ENCODE measurements at regions not wholly inside any gene's neighbourhood (a gene's known extent, or its start where the extent isn't known, plus 50 kb on each side); places are given as distances from the start of the nearest gene placed in this dataset.
"Not testable (repeated sequence)": the region's sequence is repeated elsewhere in the genome, so short reads cannot be mapped to it uniquely, and the experiment has no call there.

- TF ChIP-seq CTCF (IDR thresholded peaks at IDR 0.05; ENCODE audit: low read depth, low read length): peak; percentile 56
- not testable (repeated sequence) for H3K4me3 ChIP-seq (ENCODE audit: low read depth, low read length)
Measured at GRCh38 chr4:3949916-3950315, 183.7 kb downstream of the ADRA2C start.

GRCh38 chr4:3952443-3953139, 186.4 kb downstream of the ADRA2C start:
- H3K4me3 ChIP-seq (ENCODE audit: low read depth, low read length): not testable (repeated sequence)

- not testable (repeated sequence) for H3K4me3 ChIP-seq (ENCODE audit: low read depth, low read length)
Measured at GRCh38 chr4:3953140-3953489, 186.9 kb downstream of the ADRA2C start.

GRCh38 chr4:3954540-3955320, 188.5 kb downstream of the ADRA2C start:
- H3K4me3 ChIP-seq (ENCODE audit: low read depth, low read length): peak overlapping the region; percentile 72

- H3K4me3 ChIP-seq (ENCODE audit: low read depth, low read length): peak overlapping the region; percentile 72
Measured at GRCh38 chr4:3955321-3956164, 189.4 kb downstream of the ADRA2C start.

- peak overlapping the region; percentile 72 for H3K4me3 ChIP-seq (ENCODE audit: low read depth, low read length)
Measured at GRCh38 chr4:3956165-3956867, 190.1 kb downstream of the ADRA2C start.

GRCh38 chr4:3961091-3961672, 195.0 kb downstream of the ADRA2C start:
- not testable (repeated sequence) for H3K4me3 ChIP-seq (ENCODE audit: low read depth, low read length)

- H3K4me3 ChIP-seq (ENCODE audit: low read depth, low read length): not testable (repeated sequence)
Measured at GRCh38 chr4:3964572-3965278, 198.5 kb downstream of the ADRA2C start.

GRCh38 chr4:3967204-3967603, 201.0 kb downstream of the ADRA2C start:
- H3K4me3 ChIP-seq (ENCODE audit: low read depth, low read length): not testable (repeated sequence)

- H3K4me3 ChIP-seq (ENCODE audit: low read depth, low read length): not testable (repeated sequence)
Measured at GRCh38 chr4:3972626-3973025, 206.4 kb downstream of the ADRA2C start.

- not testable (repeated sequence) for H3K4me3 ChIP-seq (ENCODE audit: low read depth, low read length)
Measured at GRCh38 chr4:3973581-3974200, 207.5 kb downstream of the ADRA2C start.

GRCh38 chr4:3983518-3984125, 217.4 kb downstream of the ADRA2C start:
- H3K4me3 ChIP-seq (ENCODE audit: low read depth, low read length): not testable (repeated sequence)

- H3K4me3 ChIP-seq (ENCODE audit: low read depth, low read length): not testable (repeated sequence)
Measured at GRCh38 chr4:3984796-3985195, 218.6 kb downstream of the ADRA2C start.

GRCh38 chr4:3986412-3986811, 220.2 kb downstream of the ADRA2C start:
- not testable (repeated sequence) for H3K4me3 ChIP-seq (ENCODE audit: low read depth, low read length)

- not testable (repeated sequence) for H3K4me3 ChIP-seq (ENCODE audit: low read depth, low read length)
Measured at GRCh38 chr4:3997386-3997785, 229.3 kb downstream of the OTOP1 start.

- H3K4me3 ChIP-seq (ENCODE audit: low read depth, low read length): not testable (repeated sequence)
Measured at GRCh38 chr4:4004036-4004435, 222.7 kb downstream of the OTOP1 start.

GRCh38 chr4:4004702-4005101, 222.0 kb downstream of the OTOP1 start:
- not testable (repeated sequence) for H3K4me3 ChIP-seq (ENCODE audit: low read depth, low read length)

Measured in WI38 (cell line).